Putamen (tissue), 1 donor: ENCODE measurements at regions not wholly inside any gene's neighbourhood (a gene's known extent, or its start where the extent isn't known, plus 50 kb on each side); places are given as distances from the start of the nearest gene placed in this dataset.

Experiments
- DNase-seq: peaks from one replicate; pipeline ENCODE4 v3.0.0-alpha.2; 2016; ENCODE audit warnings: low spot score

- DNase-seq: no peak
Observed at GRCh38 chr5:10073441-10074104, 176.1 kb downstream of the ATPSCKMT start.

DNA sequence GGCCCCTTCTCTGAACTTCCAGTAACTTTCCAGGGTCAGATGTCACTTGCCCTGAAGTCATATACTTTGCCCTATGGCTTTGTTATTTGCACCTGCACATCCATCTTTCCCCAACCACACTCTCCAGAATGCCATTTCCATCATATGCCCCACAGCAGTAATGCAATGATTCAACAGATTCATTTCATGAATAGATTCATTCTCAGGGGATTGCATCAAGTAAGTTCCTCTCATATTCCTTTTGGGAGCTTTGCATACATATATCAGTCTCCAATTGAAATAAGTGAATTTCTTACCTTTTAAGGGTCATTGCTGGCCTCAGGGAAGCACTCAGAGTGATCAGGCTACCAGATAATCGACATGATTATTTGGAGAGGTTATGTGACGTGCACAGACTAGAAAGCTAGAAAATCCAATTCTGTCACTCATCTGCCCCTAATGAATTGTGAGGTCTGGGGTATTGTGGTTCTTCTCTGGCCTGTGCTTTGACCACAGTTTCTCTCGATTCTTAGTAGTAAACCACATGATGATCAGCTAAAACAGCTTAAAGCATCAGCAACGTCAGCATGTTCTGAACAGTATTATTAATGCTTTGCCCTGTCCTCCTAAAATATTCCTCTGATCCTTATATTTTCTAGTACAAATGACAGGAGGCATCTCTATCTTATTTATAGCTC is 179.9 kb downstream of the ATPSCKMT start:
- DNase-seq: no peak

GRCh38 chr5:10065428-10066000 is 184.2 kb downstream of the ATPSCKMT start:
- no peak for DNase-seq

- DNase-seq: no peak
Observed at GRCh38 chr5:10064546-10065195, 185.0 kb downstream of the ATPSCKMT start.

GRCh38 chr5:10063997-10064396 is 185.7 kb downstream of the ATPSCKMT start:
- DNase-seq: no peak

DNA sequence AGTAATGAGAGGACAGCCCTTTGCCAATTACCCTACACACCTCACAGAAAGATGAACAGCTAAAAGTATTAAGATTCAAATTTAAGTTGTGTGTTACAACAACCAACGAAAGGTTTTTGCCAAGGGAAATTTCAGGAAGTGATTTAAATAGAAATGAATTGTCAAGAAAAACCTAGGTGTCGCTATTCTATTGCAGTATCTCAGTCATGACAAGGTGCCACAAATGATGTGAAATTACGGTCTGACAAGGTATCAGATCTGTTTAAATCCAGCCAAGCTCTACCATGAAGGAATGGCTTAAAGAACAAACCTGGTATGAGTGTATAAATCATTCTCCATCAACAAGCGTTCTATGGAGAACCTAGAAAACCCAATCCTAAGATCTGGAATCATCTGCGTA is 189.7 kb downstream of the ATPSCKMT start:
- no peak for DNase-seq

DNA sequence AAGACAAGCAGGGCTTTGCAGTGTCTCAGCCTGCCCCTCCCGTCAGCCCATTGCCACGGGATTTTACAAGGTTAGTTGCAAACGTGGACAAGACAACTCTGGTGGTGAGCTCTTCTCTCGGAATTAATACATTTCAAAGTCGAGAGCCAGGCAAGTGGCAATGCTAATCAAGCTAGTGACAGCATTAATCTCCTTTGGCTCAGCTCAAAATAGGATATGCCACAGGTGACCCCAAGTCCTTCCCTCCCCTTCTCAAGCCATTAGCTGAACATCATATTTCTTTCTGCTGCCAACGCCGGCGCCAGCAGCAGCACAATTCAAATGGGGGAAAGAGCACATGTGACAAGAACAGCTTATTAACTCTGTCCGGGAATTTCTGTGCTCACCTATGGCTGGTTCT is 190.1 kb downstream of the ATPSCKMT start:
- DNase-seq: no peak

DNA sequence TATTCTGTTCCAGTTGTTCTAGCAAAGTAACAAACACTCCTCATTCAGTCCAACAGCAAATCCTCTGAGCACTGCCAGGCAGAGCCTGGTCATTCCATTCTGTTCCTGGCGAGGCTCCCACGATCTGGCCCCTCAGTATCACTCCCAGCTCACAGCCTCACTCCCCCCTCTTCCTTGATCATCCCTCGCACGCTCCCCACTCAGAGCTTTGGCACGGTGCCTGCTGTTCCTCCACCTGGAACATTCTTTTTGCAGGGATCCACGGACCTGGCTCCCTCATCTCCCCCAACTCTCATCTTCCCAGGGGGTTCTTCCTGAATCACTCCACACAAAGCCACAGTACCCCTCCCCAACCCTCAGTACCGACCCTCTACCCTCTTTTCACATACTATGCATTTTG is 192.3 kb downstream of the ATPSCKMT start:
- DNase-seq: no peak

DNA sequence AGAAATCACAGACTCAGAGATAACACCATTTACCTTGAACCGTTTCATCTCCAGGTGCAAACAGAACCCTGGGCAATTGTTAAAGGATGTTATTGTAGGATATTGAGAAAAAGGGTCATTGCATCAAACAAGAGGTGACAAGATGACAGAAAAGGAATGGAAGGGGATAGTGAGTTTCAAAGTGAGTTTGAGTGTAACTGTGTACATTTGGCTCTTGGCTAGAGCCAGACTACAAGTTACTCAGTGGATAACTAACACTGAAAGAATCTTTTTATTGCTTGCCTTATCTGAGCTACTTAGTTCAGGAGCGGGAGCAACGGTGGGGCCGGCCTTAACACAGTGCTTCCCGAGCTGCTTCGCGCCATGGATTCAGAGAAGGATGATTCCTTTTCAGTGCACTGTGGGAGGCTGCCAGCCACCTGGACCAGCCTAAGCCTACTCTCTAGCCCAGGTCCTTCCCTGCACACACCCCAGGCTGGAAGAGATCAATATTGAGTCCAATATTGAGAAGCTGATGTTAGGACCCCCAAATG is 193.4 kb downstream of the ATPSCKMT start:
- DNase-seq: no peak

DNA sequence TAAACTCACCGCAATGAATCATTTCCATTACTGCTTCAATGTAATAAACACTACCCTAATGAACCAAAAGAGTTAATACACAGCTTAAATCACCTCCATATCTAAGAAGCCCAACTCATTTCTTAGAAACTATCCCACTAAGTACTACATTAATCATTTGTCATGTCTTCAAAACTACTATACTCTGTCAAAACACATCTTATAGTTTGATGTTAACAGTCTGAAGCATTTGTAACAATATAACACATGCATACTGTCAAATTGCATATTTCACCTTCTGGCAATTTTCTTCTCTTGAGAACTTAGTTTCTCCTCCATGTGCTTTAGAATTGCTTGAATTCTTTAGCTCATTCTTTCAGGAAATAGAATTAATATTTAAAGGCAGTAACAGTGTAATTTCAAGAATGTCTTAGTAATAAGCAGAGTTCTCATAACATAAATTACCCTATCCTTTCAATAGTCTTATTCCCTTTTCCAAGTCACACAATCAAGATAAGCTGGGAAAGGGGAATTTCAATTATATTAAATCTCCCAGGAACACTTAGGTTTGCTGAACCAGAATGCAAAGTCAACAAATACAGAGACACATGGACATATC is 199.7 kb downstream of the ATPSCKMT start:
- DNase-seq: no peak

DNA sequence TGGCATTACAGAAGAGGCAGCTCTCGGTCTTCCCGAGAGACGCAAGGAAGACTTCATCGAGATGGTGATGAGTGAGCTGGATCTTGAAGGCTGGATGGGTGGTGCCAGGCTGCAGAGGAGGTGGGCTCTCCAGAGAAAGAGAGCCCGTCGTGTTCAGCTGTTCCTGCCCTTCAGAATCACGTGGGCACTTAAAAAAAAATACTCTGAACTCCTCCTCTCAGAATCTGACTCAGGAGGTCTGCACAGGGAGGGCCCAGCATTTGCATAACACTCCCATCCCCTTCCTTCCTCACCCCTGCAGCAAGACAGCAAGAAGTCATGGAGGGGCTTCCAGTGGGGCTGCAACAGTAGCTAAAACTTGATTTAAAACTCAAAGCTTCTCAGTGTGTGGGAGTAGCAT is 203.0 kb downstream of the ATPSCKMT start:
- no peak for DNase-seq

DNA sequence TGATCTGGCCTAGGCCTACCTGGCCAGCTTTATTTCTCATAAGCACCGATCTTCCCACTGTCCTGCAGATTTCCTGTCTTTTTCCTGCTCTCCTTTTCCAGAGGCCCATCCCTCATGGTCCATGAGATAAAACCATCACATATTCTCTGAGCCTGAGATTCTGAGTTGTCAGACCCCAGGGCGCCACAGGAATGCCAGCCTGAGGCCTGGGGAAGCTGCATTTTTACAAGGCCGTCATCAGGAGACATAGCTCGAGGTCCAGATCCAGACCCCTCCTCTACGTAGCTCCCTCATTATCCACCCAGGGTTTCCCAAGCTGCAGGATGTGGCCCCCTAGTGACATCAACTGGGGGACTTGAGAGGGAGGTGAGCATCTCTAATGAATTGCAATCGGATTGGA is 204.3 kb downstream of the ATPSCKMT start:
- DNase-seq: no peak

GRCh38 chr5:10036136-10036815 is 213.4 kb downstream of the ATPSCKMT start:
- peak; percentile 14 for DNase-seq

- no peak for DNase-seq
Observed at GRCh38 chr5:10034001-10034400, 215.7 kb downstream of the ATPSCKMT start.

GRCh38 chr5:10031817-10032216 is 217.9 kb downstream of the ATPSCKMT start:
- DNase-seq: no peak

GRCh38 chr5:10030219-10030831 is 219.4 kb downstream of the ATPSCKMT start:
- no peak for DNase-seq

DNA sequence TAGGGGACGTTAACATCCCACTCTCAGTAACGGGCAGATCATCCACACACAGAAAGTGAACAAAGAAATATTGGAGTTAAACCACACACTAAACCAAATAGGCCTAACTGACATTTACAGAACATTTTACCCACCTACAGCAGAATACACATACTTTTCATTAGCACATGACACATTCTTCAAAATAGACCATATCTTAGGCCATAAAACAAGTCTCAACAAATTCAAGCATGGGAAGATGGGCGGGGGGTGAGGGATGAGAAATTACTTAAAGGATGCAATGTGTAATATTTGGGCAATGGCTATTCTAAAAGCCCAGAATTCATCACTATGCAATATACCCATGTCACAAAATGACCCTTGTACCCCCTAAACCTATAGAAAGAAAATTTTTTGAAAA is 226.2 kb downstream of the ATPSCKMT start:
- no peak for DNase-seq

DNA sequence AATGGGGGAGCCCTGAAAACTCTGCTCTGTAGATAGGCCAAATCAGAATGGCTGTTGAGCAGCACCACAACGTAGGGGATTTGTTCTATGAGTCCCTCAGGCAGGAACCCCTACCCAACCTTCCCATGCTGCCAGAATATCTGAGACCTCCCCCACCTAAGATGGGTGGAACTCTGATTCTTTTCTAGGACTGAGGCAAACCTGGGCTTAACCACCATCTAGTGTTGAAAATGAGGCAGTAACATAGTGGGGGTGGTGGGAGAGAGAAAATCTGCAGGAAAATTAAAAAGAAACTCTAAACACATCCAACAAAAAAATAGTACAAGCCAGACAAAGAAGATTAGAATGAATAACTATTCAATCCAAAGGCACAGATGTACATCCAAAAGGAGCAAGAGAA is 228.4 kb downstream of the ATPSCKMT start:
- no peak for DNase-seq

DNA sequence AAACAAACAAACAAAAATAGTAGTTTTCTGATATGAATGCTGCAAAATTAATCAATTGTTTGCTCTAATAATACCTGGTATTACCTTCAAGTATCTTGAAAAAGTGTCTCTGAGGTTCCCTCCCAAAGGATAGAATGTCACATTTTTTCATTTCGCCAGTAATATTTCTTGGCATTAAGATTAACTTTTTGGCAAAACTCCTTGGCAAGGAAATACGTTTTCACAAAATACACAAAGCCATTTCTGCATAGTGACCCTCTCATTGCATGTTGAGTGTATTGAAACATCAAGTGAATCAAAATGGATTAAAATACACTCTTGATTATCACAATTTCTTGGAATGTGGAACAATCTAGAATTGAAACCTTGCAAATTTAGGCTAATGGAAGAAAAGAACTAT is 230.5 kb downstream of the ATPSCKMT start:
- DNase-seq: no peak

DNA sequence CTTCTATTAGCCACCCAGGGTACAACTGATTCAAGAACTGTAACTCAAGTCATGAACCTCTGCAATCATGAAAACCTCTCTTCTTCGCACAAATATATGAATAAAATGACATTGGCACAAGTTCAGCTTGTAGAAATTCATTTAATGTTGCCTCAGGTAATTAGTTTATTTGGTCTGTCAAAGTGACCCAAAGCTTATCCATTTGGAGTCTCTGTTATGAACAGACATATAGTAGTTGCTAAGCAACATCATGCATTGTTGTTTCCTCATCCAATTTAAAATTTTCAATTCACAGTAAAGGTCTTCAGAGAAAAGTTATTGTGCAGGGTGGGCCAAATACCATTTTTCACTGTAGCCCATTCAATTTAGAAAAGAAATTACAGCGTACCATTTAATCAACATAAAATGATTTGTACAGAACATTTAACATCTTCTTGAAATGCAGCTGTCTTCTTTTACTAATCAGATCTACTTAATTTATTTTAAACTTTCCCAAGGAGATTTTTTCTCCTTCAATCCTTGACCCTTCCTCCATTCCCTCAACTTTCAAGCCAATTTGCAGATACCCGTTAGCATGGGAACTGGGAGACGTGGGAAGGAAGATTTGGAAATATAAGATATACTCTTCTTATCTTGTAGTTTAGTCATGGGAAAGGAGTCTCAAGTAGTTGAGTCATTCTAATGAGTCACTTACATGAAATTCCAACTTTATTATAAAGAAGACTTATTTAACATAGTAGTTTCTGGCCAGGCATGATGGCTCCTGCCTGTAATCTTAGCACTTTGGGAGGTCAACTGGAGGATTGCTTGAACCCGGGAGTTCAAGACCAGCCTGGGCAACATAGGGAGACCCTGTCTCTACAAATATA is 231.3 kb downstream of the ATPSCKMT start:
- no peak for DNase-seq
